ENCODE measurements at regions not wholly inside any gene's neighbourhood (a gene's known extent, or its start where the extent isn't known, plus 50 kb on each side); places are given as distances from the start of the nearest gene placed in this dataset.

- FAIRE-seq = no peak
- no peak for DNase-seq (ENCODE audit: insufficient read length)
- no peak for TF ChIP-seq POLR2A (IDR thresholded peaks at IDR 0.05; ENCODE audit: low read depth, low read length)
- no peak for TF ChIP-seq POLR2AphosphoS5 (IDR thresholded peaks at IDR 0.05; ENCODE audit: low read depth, low read length)
These were observed 326.6 kb upstream of the DPH6 start for GRCh38 chr15:35872577-35872976.

GRCh38 chr15:35874260-35874905 lies 328.4 kb upstream of the DPH6 start:
- TF ChIP-seq POLR2A (IDR thresholded peaks at IDR 0.05; ENCODE audit: low read depth, low read length) (no peak), TAF1 (IDR thresholded peaks at IDR 0.05; ENCODE audit: borderline replicate concordance, low read depth, low read length) (no peak), POLR2AphosphoS5 (IDR thresholded peaks at IDR 0.05; ENCODE audit: low read depth, low read length) (no peak)
- DNase-seq (ENCODE audit: insufficient read length) = no peak
- FAIRE-seq = no peak

GRCh38 chr15:35876762-35877161 lies 330.8 kb upstream of the DPH6 start:
- TF ChIP-seq POLR2A (IDR thresholded peaks at IDR 0.05; ENCODE audit: low read depth, low read length) (no peak), POLR2AphosphoS5 (IDR thresholded peaks at IDR 0.05; ENCODE audit: low read depth, low read length) (no peak), TAF1 (IDR thresholded peaks at IDR 0.05; ENCODE audit: borderline replicate concordance, low read depth, low read length) (no peak)
- DNase-seq (ENCODE audit: insufficient read length) (no peak), FAIRE-seq (no peak)

GRCh38 chr15:35880896-35881295 lies 334.9 kb upstream of the DPH6 start:
- FAIRE-seq = no peak
- TF ChIP-seq POLR2A (IDR thresholded peaks at IDR 0.05; ENCODE audit: low read depth, low read length) (no peak), POLR2AphosphoS5 (IDR thresholded peaks at IDR 0.05; ENCODE audit: low read depth, low read length) (no peak), TAF1 (IDR thresholded peaks at IDR 0.05; ENCODE audit: borderline replicate concordance, low read depth, low read length) (no peak)
- DNase-seq (ENCODE audit: insufficient read length) = no peak

GRCh38 chr15:35885870-35886269 lies 339.9 kb upstream of the DPH6 start:
- TF ChIP-seq POLR2A (IDR thresholded peaks at IDR 0.05; ENCODE audit: low read depth, low read length) (no peak), POLR2AphosphoS5 (IDR thresholded peaks at IDR 0.05; ENCODE audit: low read depth, low read length) (no peak), TAF1 (IDR thresholded peaks at IDR 0.05; ENCODE audit: borderline replicate concordance, low read depth, low read length) (no peak)
- FAIRE-seq = no peak
- no peak for DNase-seq (ENCODE audit: insufficient read length)

- FAIRE-seq (no peak), DNase-seq (ENCODE audit: insufficient read length) (no peak)
- TF ChIP-seq POLR2A (IDR thresholded peaks at IDR 0.05; ENCODE audit: low read depth, low read length) (no peak), TAF1 (IDR thresholded peaks at IDR 0.05; ENCODE audit: borderline replicate concordance, low read depth, low read length) (no peak), POLR2AphosphoS5 (IDR thresholded peaks at IDR 0.05; ENCODE audit: low read depth, low read length) (no peak)
These were observed 340.8 kb upstream of the DPH6 start for GRCh38 chr15:35886765-35887164.

GRCh38 chr15:35888815-35889214 lies 342.9 kb upstream of the DPH6 start:
- DNase-seq (ENCODE audit: insufficient read length) (no peak), FAIRE-seq (no peak)
- TF ChIP-seq POLR2AphosphoS5 (IDR thresholded peaks at IDR 0.05; ENCODE audit: low read depth, low read length) (no peak), POLR2A (IDR thresholded peaks at IDR 0.05; ENCODE audit: low read depth, low read length) (no peak), TAF1 (IDR thresholded peaks at IDR 0.05; ENCODE audit: borderline replicate concordance, low read depth, low read length) (no peak)

- TF ChIP-seq POLR2A (IDR thresholded peaks at IDR 0.05; ENCODE audit: low read depth, low read length) = no peak
- no peak for TF ChIP-seq TAF1 (IDR thresholded peaks at IDR 0.05; ENCODE audit: borderline replicate concordance, low read depth, low read length)
- TF ChIP-seq POLR2AphosphoS5 (IDR thresholded peaks at IDR 0.05; ENCODE audit: low read depth, low read length) = no peak
- DNase-seq (ENCODE audit: insufficient read length) = no peak
- peak; percentile 51 for FAIRE-seq
These were observed 361.5 kb upstream of the DPH6 start for GRCh38 chr15:35907511-35907910.

- TF ChIP-seq TAF1 (IDR thresholded peaks at IDR 0.05; ENCODE audit: borderline replicate concordance, low read depth, low read length) (no peak), POLR2AphosphoS5 (IDR thresholded peaks at IDR 0.05; ENCODE audit: low read depth, low read length) (no peak), POLR2A (IDR thresholded peaks at IDR 0.05; ENCODE audit: low read depth, low read length) (no peak)
- no peak for FAIRE-seq
These were observed 363.4 kb upstream of the DPH6 start for GRCh38 chr15:35909414-35909813.

GRCh38 chr15:35910227-35910626 lies 364.3 kb upstream of the DPH6 start:
- FAIRE-seq (no peak), DNase-seq (ENCODE audit: insufficient read length) (no peak)
- TF ChIP-seq POLR2A (IDR thresholded peaks at IDR 0.05; ENCODE audit: low read depth, low read length) = no peak
- TF ChIP-seq POLR2AphosphoS5 (IDR thresholded peaks at IDR 0.05; ENCODE audit: low read depth, low read length) = no peak
- no peak for TF ChIP-seq TAF1 (IDR thresholded peaks at IDR 0.05; ENCODE audit: borderline replicate concordance, low read depth, low read length)

More at GRCh38 chr15:35909414-35909813, 363.4 kb upstream of the DPH6 start:
- DNase-seq (ENCODE audit: insufficient read length) = no peak

- TF ChIP-seq TAF1 (IDR thresholded peaks at IDR 0.05; ENCODE audit: borderline replicate concordance, low read depth, low read length) = no peak
- TF ChIP-seq POLR2AphosphoS5 (IDR thresholded peaks at IDR 0.05; ENCODE audit: low read depth, low read length) = no peak
- TF ChIP-seq POLR2A (IDR thresholded peaks at IDR 0.05; ENCODE audit: low read depth, low read length) = no peak
- no peak for FAIRE-seq
These were observed 365.2 kb upstream of the DPH6 start for GRCh38 chr15:35911052-35911777.

GRCh38 chr15:35912196-35912595 lies 366.2 kb upstream of the DPH6 start:
- TF ChIP-seq POLR2A (IDR thresholded peaks at IDR 0.05; ENCODE audit: low read depth, low read length) = no peak
- no peak for TF ChIP-seq TAF1 (IDR thresholded peaks at IDR 0.05; ENCODE audit: borderline replicate concordance, low read depth, low read length)
- TF ChIP-seq POLR2AphosphoS5 (IDR thresholded peaks at IDR 0.05; ENCODE audit: low read depth, low read length) = no peak
- FAIRE-seq = no peak
- DNase-seq (ENCODE audit: insufficient read length) = no peak

More at GRCh38 chr15:35911052-35911777, 365.2 kb upstream of the DPH6 start:
- no peak for DNase-seq (ENCODE audit: insufficient read length)
